Kidney (tissue), 13 donors: ENCODE measurements at regions not wholly inside any gene's neighbourhood (a gene's known extent, or its start where the extent isn't known, plus 50 kb on each side); places are given as distances from the start of the nearest gene placed in this dataset.

ENCODE experiments used
- DNase-seq, 5 donors: peaks; one replicate each; pipeline ENCODE4 v3.0.0-alpha.2; 2013 to 2020
- FAIRE-seq: peaks from 2 replicates; lab custom pipeline; 2012; peaks lifted over from hg19 to GRCh38; lab: Jason Lieb, UNC
- H3K27ac ChIP-seq, 2 donors: one replicate each; pipeline ENCODE4 v1.7.0; 2013; ENCODE audit warnings: low read depth in 2 of 2, low read length in 2 of 2, inconsistent platforms in 1 of 2
- H3K27me3 ChIP-seq: one replicate; pipeline ENCODE4 v1.7.1; 2013; ENCODE audit warnings: low read length, inconsistent platforms; ENCODE audit not compliant: control insufficient read depth, insufficient read depth
- H3K36me3 ChIP-seq, 3 donors: one replicate each; pipeline versions ENCODE4 v1.7.0 to v1.7.1; 2013; ENCODE audit warnings: low read length in 3 of 3, control low read depth in 1 of 3, inconsistent platforms in 1 of 3; ENCODE audit not compliant: insufficient read depth in 3 of 3, control insufficient read depth in 2 of 3
- H3K4me1 ChIP-seq, 3 donors: one replicate each; pipeline versions ENCODE4 v1.7.0 to v1.7.1; 2013; ENCODE audit warnings: low read length in 3 of 3, inconsistent platforms in 1 of 3, low read depth in 1 of 3; ENCODE audit not compliant: control insufficient read depth in 2 of 3, insufficient read depth in 2 of 3
- H3K4me3 ChIP-seq, 3 donors: one replicate each; pipeline versions ENCODE4 v1.7.0 to v1.8.1; 2013; ENCODE audit warnings: low read length in 3 of 3, control low read depth in 1 of 3, inconsistent platforms in 1 of 3
- H3K9ac ChIP-seq, 3 donors: one replicate each; pipeline versions ENCODE4 v1.7.0 to v1.7.1; 2013; ENCODE audit warnings: low read length in 3 of 3, control low read depth in 1 of 3, inconsistent platforms in 1 of 3
- H3K9me3 ChIP-seq, 3 donors: one replicate each; pipeline versions ENCODE4 v1.7.0 to v1.7.1; 2013; ENCODE audit warnings: low read length in 3 of 3, control low read depth in 1 of 3, inconsistent platforms in 1 of 3; ENCODE audit not compliant: control insufficient read depth in 2 of 3, insufficient read depth in 1 of 3
- intact Hi-C: fragments of 100-400 bp; cut with DNase I; formaldehyde crosslinking; loops from one replicate; pipeline ENCODE4 v1.11.1; 2022
- TF ChIP-seq, protein P1 (sequence below): IDR thresholded peaks from 3 replicates; pipeline ENCODE4 v1.5.1; 2012; ENCODE audit warnings: mild to moderate bottlenecking, moderate library complexity, borderline replicate concordance; ENCODE audit not compliant: insufficient read depth; ENCODE audit errors: extremely low read depth
- donor health status: control.
- donor health status: control.
- donor health status: control.
- donor health status: control.
- donor health status: control.
- donor health status: DM: yes; HTN: yes; CAD: no.
- donor health status: Normal renal cell carcinoma (clear cell type).

- FAIRE-seq, result no peak
Measured at GRCh38 chr21:28344985-28345384, 647.7 kb downstream of the LTN1 start.

DNA sequence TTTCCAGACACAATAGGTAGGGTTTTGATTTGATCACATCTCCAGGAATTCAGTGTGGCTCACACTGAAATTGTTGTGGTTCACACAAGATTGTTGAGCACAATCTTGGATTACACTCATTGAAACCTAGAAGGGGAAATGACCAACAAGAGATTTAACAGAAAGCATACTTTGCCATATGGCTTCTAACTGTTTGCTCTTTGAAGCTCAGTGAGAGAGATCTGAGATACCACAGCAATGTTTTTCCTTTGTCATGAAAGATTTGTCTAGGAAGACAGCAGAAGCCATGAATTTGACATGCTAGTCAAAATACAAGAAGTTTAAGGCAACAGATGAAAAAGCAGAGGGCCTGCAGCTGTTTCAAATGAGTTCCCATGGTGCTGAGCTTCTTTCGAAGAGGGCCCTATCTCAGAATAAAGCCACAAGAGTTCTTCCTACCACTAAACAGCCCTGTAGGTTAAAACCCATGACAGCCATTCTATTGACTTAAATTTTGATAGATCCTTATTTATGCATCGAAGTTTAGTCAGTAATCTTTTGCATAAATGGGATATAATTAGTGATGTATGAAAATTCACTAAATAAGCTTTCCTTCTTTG lies 650.4 kb downstream of the LTN1 start:
- no peaks in the 10 kb centered on the region for H3K9me3 ChIP-seq
- peak in 1 of 5 donors; percentile 49 for DNase-seq
- FAIRE-seq, result no peak
- H3K4me3 ChIP-seq, result no peak overlapping the region
- H3K27me3 ChIP-seq, result no peaks in the 10 kb centered on the region
- no peaks in the 10 kb centered on the region for H3K36me3 ChIP-seq
- TF ChIP-seq, protein P1, sequence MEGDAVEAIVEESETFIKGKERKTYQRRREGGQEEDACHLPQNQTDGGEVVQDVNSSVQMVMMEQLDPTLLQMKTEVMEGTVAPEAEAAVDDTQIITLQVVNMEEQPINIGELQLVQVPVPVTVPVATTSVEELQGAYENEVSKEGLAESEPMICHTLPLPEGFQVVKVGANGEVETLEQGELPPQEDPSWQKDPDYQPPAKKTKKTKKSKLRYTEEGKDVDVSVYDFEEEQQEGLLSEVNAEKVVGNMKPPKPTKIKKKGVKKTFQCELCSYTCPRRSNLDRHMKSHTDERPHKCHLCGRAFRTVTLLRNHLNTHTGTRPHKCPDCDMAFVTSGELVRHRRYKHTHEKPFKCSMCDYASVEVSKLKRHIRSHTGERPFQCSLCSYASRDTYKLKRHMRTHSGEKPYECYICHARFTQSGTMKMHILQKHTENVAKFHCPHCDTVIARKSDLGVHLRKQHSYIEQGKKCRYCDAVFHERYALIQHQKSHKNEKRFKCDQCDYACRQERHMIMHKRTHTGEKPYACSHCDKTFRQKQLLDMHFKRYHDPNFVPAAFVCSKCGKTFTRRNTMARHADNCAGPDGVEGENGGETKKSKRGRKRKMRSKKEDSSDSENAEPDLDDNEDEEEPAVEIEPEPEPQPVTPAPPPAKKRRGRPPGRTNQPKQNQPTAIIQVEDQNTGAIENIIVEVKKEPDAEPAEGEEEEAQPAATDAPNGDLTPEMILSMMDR, result no peak
- H3K27ac ChIP-seq, result no peak overlapping the region
- intact Hi-C loops, result no loop called here
- no peak overlapping the region for H3K9ac ChIP-seq
- no peaks in the 10 kb centered on the region for H3K4me1 ChIP-seq

More at GRCh38 chr21:28344985-28345384, 647.7 kb downstream of the LTN1 start:
- no peaks in the 10 kb centered on the region for H3K9me3 ChIP-seq
- no peak overlapping the region for H3K4me3 ChIP-seq
- TF ChIP-seq, protein P1, result no peak
- no peaks in the 10 kb centered on the region for H3K4me1 ChIP-seq
- H3K9ac ChIP-seq, result no peak overlapping the region
- intact Hi-C loops, result no loop called here
- no peaks in the 10 kb centered on the region for H3K36me3 ChIP-seq
- H3K27ac ChIP-seq, result no peak overlapping the region
- DNase-seq, result no peak
- H3K27me3 ChIP-seq, result no peaks in the 10 kb centered on the region

DNA sequence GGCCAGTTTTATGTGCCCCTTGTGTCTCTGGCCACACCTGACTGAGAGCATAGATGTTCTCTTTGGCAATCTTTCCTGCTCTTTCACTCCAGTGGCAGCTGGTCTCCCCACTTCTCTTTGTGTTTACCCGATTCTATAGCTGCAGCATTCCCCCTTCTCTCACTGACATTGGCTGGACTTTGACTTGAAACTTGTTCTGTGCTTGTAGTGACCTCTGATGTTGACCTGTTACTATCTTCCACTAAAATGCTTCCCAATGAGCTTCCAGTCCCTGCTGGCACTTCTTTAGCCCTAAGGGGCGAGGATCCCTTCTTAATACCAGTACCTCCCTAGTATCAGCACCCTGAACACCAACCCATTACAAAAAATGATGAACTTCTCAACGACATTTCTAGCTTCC lies 653.3 kb downstream of the LTN1 start:
- TF ChIP-seq, protein P1, result no peak
- FAIRE-seq, result no peak
- H3K9ac ChIP-seq, result no peak overlapping the region
- DNase-seq, result no peak
- no peak overlapping the region for H3K4me3 ChIP-seq
- H3K9me3 ChIP-seq, result no peaks in the 10 kb centered on the region
- H3K4me1 ChIP-seq, result peaks cover 0 to 2% (median 0%) of the 10 kb centered on the region in 3 donors
- peak overlapping the region in 1 of 2 donors; percentile 8 for H3K27ac ChIP-seq
- intact Hi-C loops, result no loop called here
- H3K36me3 ChIP-seq, result no peaks in the 10 kb centered on the region
- no peaks in the 10 kb centered on the region for H3K27me3 ChIP-seq
